ENCODE measurements at regions not wholly inside any gene's neighbourhood (a gene's known extent, or its start where the extent isn't known, plus 50 kb on each side); places are given as distances from the start of the nearest gene placed in this dataset.

- TF ChIP-seq CTCF (IDR thresholded peaks at IDR 0.05; ENCODE audit: insufficient read depth, low read length, poor library complexity, severe bottlenecking) (no peak), EZH2phosphoT487 (conservative IDR thresholded peaks at IDR 0.05; ENCODE audit: low read length) (no peak)
Observed at GRCh38 chr16:6698548-6698947, 634.1 kb upstream of the RBFOX1 start.

Measured in SU-DHL-6 (cell line).